Heart left ventricle (tissue), 16 donors: ENCODE measurements at regions not wholly inside any gene's neighbourhood (a gene's known extent, or its start where the extent isn't known, plus 50 kb on each side); places are given as distances from the start of the nearest gene placed in this dataset.

Experiments used
- ATAC-seq, 4 donors: fragments of 200-7000 bp; cut with Tn5 transposase; one replicate each; pipeline ENCODE4 v1.9.1; 2020 to 2022; ENCODE audit warnings: moderate library complexity in 4 of 4, mild to moderate bottlenecking in 3 of 4, moderate number of reproducible peaks in 1 of 4
- DNase-seq, 5 donors: peaks; one replicate each; pipeline ENCODE4 v3.0.0-alpha.2; 2020
- H3K27ac ChIP-seq, 12 donors: fragments of 200-600 bp; sonication (generic) in 4 of 12; one replicate each; pipeline versions ENCODE4 v1.5.0 to v1.8.0; 2016 to 2022; ENCODE audit warnings: mild to moderate bottlenecking in 2 of 12
- H3K27me3 ChIP-seq, 9 donors: fragments of 200-600 bp; sonication (generic) in 2 of 9; one replicate each; pipeline versions ENCODE4 v1.5.1 to v1.8.0; 2016 to 2022; ENCODE audit warnings: mild to moderate bottlenecking in 3 of 9
- H3K36me3 ChIP-seq, 9 donors: fragments of 200-600 bp; sonication (generic) in 2 of 9; one replicate each; pipeline versions ENCODE4 v1.5.0 to v1.8.0; 2018 to 2022; ENCODE audit warnings: mild to moderate bottlenecking in 2 of 9
- H3K4me1 ChIP-seq, 12 donors: fragments of 200-600 bp; sonication (generic) in 4 of 12; one replicate each; pipeline versions ENCODE4 v1.5.0 to v1.8.0; 2016 to 2022; ENCODE audit warnings: mild to moderate bottlenecking in 3 of 12
- H3K4me3 ChIP-seq, 12 donors: fragments of 200-600 bp; sonication (generic) in 4 of 12; one replicate each; pipeline versions ENCODE4 v1.5.0 to v1.8.0; 2017 to 2022; ENCODE audit warnings: mild to moderate bottlenecking in 9 of 12, moderate library complexity in 4 of 12
- H3K9me3 ChIP-seq, 12 donors: fragments of 200-600 bp; sonication (generic) in 4 of 12; one replicate each; pipeline versions ENCODE4 v1.5.0 to v1.8.0; 2016 to 2022; ENCODE audit warnings: mild to moderate bottlenecking in 1 of 12
- CTCF ChIP-seq, 12 donors: fragments of 200-600 bp; sonication (generic) in 4 of 12; IDR thresholded peaks; one replicate each; pipeline versions ENCODE4 v1.5.0 to v1.8.0; 2018 to 2022; ENCODE audit warnings: antibody characterized with exemption in 12 of 12, mild to moderate bottlenecking in 5 of 12
- POLR2A ChIP-seq, 2 donors: fragments of 450-650 bp; IDR thresholded peaks; one replicate each; pipeline ENCODE4 v1.6.1; 2017; ENCODE audit warnings: antibody characterized with exemption in 2 of 2, mild to moderate bottlenecking in 2 of 2, moderate library complexity in 2 of 2
- WGBS, 4 donors: extraction: QIAGEN DNeasy Blood & Tissue Kit in 2 of 4; methylation state at CpG; one replicate each; pipeline versions ENCODE4 v1.1.5 to v1.1.7; 2013 to 2018; 5-methylcytosine and 5-hydroxymethylcytosine counted together
- intact Hi-C, 10 donors: fragments of 100-400 bp; cut with DNase I; formaldehyde crosslinking; loops; one replicate each; pipeline versions ENCODE4 v1.11.1 to v1.14.2; 2022
- donor health status: ischemic (EF 13 %, LVEDD 7.1; RV severe dilation, severe dysfunction).
- donor health status: healthy with polysubstance abuse.
- donor health status: DM: no; HTN: yes; CAD: no.
- donor health status: DM: no; HTN: no; CAD: no.
- donor health status: ischemic (EF 25% LVEDD 6.9; RV normal size, moderate dysfunction).
- donor health status: ischemic (EF 25% LVEDD 5.7; RV mildly dilated, moderate dysfunction).
- donor health status: healthy.
- donor health status: DM: yes; HTN: yes; CAD: no.
- donor health status: ischemic (EF 35%, LVEDD 5.7; RV mildly dilated, moderate dysfunction).
- donor health status: nonischemic (EF 11% LVEDD 7.7; RV severe dilation, severe dysfunction).
- donor health status: DM: yes; HTN: yes; CAD: no.
- donor health status: PGD.
- donor health status: ischemic (EF 29% LVEDD 5.4; RV normal size, mild dysfunction).
- donor health status: nonischemic (EF 23%, LVEDD 6.1; RV moderate dilation, normal function).

- DNase-seq (no peak), ATAC-seq (no peak)
- intact Hi-C loops, result no loop called here
- H3K4me3 ChIP-seq, result no peak overlapping the region
- H3K36me3 ChIP-seq, result no peaks in the 10 kb centered on the region
- H3K27ac ChIP-seq, result no peak overlapping the region
- H3K4me1 ChIP-seq, result peaks cover 0 to 20% (median 10%) of the 10 kb centered on the region in 12 donors
- WGBS, 4 donors, result 74 to 83% (median 82%) methylated on average over 3 of the region's 3 CpGs
- H3K9me3 ChIP-seq, result no peaks in the 10 kb centered on the region
- no peaks in the 10 kb centered on the region for H3K27me3 ChIP-seq
- no peak for TF ChIP-seq CTCF (IDR thresholded peaks at IDR 0.05)
- TF ChIP-seq POLR2A (IDR thresholded peaks at IDR 0.05), result no peak
Measured at GRCh38 chr10:30118590-30118989, 59.2 kb upstream of the JCAD start.

- WGBS, 4 donors, result 92 to 93% (median 92%) methylated on average over 9 of the region's 9 CpGs
- Histone ChIP-seq H3K27me3 (no peaks in the 10 kb centered on the region), H3K4me3 (no peak overlapping the region), H3K4me1 (peaks cover 0 to 20% (median 10%) of the 10 kb centered on the region in 12 donors), H3K36me3 (no peaks in the 10 kb centered on the region), H3K27ac (no peak overlapping the region), H3K9me3 (no peaks in the 10 kb centered on the region)
- ATAC-seq (no peak), DNase-seq (no peak)
- intact Hi-C loops, result no loop called here
- no peak for TF ChIP-seq POLR2A (IDR thresholded peaks at IDR 0.05)
- no peak for TF ChIP-seq CTCF (IDR thresholded peaks at IDR 0.05)
Measured at GRCh38 chr10:30117812-30118501, 58.6 kb upstream of the JCAD start.

GRCh38 chr10:30116041-30116491, 56.7 kb upstream of the JCAD start:
- DNase-seq (no peak), ATAC-seq (no peak)
- Histone ChIP-seq H3K27ac (peak overlapping the region in 1 of 12 donors; percentile 76), H3K9me3 (no peaks in the 10 kb centered on the region), H3K36me3 (no peaks in the 10 kb centered on the region), H3K4me3 (no peak overlapping the region), H3K27me3 (no peaks in the 10 kb centered on the region), H3K4me1 (peaks cover 0 to 23% (median 10%) of the 10 kb centered on the region in 12 donors)
- TF ChIP-seq POLR2A (IDR thresholded peaks at IDR 0.05) (no peak), CTCF (IDR thresholded peaks at IDR 0.05) (no peak)
- WGBS, 4 donors, result 78 to 82% (median 80%) methylated on average over 7 of the region's 7 CpGs
- intact Hi-C loops, result no loop called here

- intact Hi-C loops, result no loop called here
Measured at GRCh38 chr10:30115626-30115940, 56.2 kb upstream of the JCAD start.

More at GRCh38 chr10:30115626-30115940, 56.2 kb upstream of the JCAD start:
- Histone ChIP-seq H3K36me3 (no peaks in the 10 kb centered on the region), H3K27me3 (no peaks in the 10 kb centered on the region), H3K27ac (peak overlapping the region in 1 of 12 donors; percentile 76), H3K4me1 (peaks cover 0 to 25% (median 10%) of the 10 kb centered on the region in 12 donors), H3K9me3 (no peaks in the 10 kb centered on the region), H3K4me3 (peak overlapping the region in 3 of 12 donors; percentile 4 to 41 (median 31))
- WGBS, 4 donors, result 24 to 37% (median 29%) methylated on average over 6 of the region's 6 CpGs
- no peak for ATAC-seq
- no peak for DNase-seq
- no peak for TF ChIP-seq CTCF (IDR thresholded peaks at IDR 0.05)
- no peak for TF ChIP-seq POLR2A (IDR thresholded peaks at IDR 0.05)
